ENCODE measurements at regions not wholly inside any gene's neighbourhood (a gene's known extent, or its start where the extent isn't known, plus 50 kb on each side); places are given as distances from the start of the nearest gene placed in this dataset.

DNA sequence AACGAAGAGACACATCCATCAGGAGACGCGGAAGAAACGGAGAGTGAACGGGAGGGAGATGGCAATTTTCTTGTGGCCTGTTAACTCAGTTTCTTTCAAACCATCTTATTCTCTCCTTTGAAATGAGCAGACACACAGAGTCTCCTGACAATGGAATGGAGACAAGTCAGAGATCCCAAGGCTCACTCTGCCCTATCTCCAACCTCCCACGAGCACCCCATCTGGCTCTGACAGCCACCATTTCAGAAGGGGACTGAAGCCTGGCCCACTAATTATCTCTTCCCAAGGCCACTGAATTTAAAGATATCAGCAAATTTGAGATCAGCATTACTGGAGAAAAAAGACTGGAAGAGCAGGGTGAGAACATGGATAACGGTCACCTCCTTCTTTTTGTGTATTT, 215.6 kb downstream of the DHX15 start:
- TF ChIP-seq RFX5 (IDR thresholded peaks at IDR 0.05; ENCODE audit: borderline replicate concordance, low read depth, low read length) (no peak), TAF1 (IDR thresholded peaks at IDR 0.05; ENCODE audit: low read depth, low read length) (no peak), CBX5 (IDR thresholded peaks at IDR 0.05; ENCODE audit: low read depth, low read length) (no peak), BACH1 (IDR thresholded peaks at IDR 0.05; ENCODE audit: low read length) (no peak), POLR2A (IDR thresholded peaks at IDR 0.05; ENCODE audit: control extremely low read depth in 1 of 2, low read depth in 2 of 2, low read length in 2 of 2) (no peak), EGR1 (IDR thresholded peaks at IDR 0.05; ENCODE audit: borderline replicate concordance, low read depth, low read length) (no peak), POU5F1 (IDR thresholded peaks at IDR 0.05; ENCODE audit: low read depth, low read length) (no peak), CREB1 (IDR thresholded peaks at IDR 0.05) (no peak), CHD2 (IDR thresholded peaks at IDR 0.05; ENCODE audit: low read length) (no peak)
